ENCODE measurements at regions not wholly inside any gene's neighbourhood (a gene's known extent, or its start where the extent isn't known, plus 50 kb on each side); places are given as distances from the start of the nearest gene placed in this dataset.

- TF ChIP-seq CTCF (IDR thresholded peaks at IDR 0.05) (no peak), POLR2A (IDR thresholded peaks at IDR 0.05) (no peak)
Observed at GRCh38 chr17:55632893-55633292, 89.8 kb downstream of the TMEM100 start.
